Gastrocnemius medialis (tissue), 4 donors: ENCODE measurements at regions not wholly inside any gene's neighbourhood (a gene's known extent, or its start where the extent isn't known, plus 50 kb on each side); places are given as distances from the start of the nearest gene placed in this dataset.

Source experiments
- ATAC-seq, 2 donors: fragments of 150-250 bp; one replicate each; pipeline ENCODE4 v1.9.1; 2016
- DNase-seq, 2 donors: peaks; one replicate each; pipeline ENCODE4 v3.0.0-alpha.2; 2019
- H3K27ac ChIP-seq, 4 donors: fragments of 200-600 bp; sonication (generic); 1 replicate in 1 of 4; 2 replicates in 3 of 4; pipeline ENCODE4 v1.5.1; 2016 to 2018; ENCODE audit warnings: mild to moderate bottlenecking in 2 of 4, moderate library complexity in 1 of 4
- H3K27me3 ChIP-seq, 3 donors: fragments of 200-600 bp; sonication (generic) in 2 of 3; 1 replicate in 1 of 3; 2 replicates in 2 of 3; pipeline versions ENCODE4 v1.5.1 to v1.6.0; 2016 to 2019; ENCODE audit warnings: mild to moderate bottlenecking in 1 of 3, moderate library complexity in 1 of 3
- H3K36me3 ChIP-seq, 2 donors: fragments of 200-600 bp; sonication (generic) in 1 of 2; one replicate each; pipeline ENCODE4 v1.5.1; 2017 to 2018
- H3K4me1 ChIP-seq, 2 donors: fragments of 200-600 bp; sonication (generic) in 1 of 2; one replicate each; pipeline ENCODE4 v1.5.1; 2016 to 2017; ENCODE audit warnings: mild to moderate bottlenecking in 2 of 2
- H3K4me3 ChIP-seq, 4 donors: fragments of 200-600 bp; sonication (generic) in 3 of 4; 1 replicate in 1 of 4; 2 replicates in 3 of 4; pipeline ENCODE4 v1.5.1; 2016 to 2019; ENCODE audit warnings: mild to moderate bottlenecking in 2 of 4
- H3K9me3 ChIP-seq, 3 donors: fragments of 200-600 bp; sonication (generic) in 2 of 3; 1 replicate in 1 of 3; 2 replicates in 2 of 3; pipeline ENCODE4 v1.5.1; 2016 to 2019
- POLR2A ChIP-seq, 2 donors: fragments of 450-650 bp; IDR thresholded peaks; one replicate each; pipeline ENCODE4 v1.6.1; 2017; ENCODE audit warnings: antibody characterized with exemption in 2 of 2, mild to moderate bottlenecking in 2 of 2, moderate library complexity in 2 of 2
- in situ Hi-C, 4 donors: fragments of 200-750 bp; cut with MboI; loops; one replicate each; pipeline versions ENCODE4 v1.15.0 to v1.8.0; 2017; ENCODE audit warnings: low sequenced_read_pairs in 4 of 4
- intact Hi-C: fragments of 100-400 bp; cut with DNase I; formaldehyde crosslinking; loops from one replicate; pipeline ENCODE4 v1.15.1; 2023; ENCODE audit warnings: low total_unique reads
- TF ChIP-seq, protein P1 (sequence below), 5 experiments: fragments of 450-650 bp in 3 of 5; fragments of 200-600 bp in 2 of 5; sonication (generic) in 2 of 5; IDR thresholded peaks in 4 of 5; conservative IDR thresholded peaks in 1 of 5; 1 replicate in 4 of 5; 2 replicates in 1 of 5; pipeline ENCODE4 v1.5.1; 2016 to 2019; ENCODE audit warnings: antibody characterized with exemption in 5 of 5, mild to moderate bottlenecking in 3 of 5, moderate library complexity in 3 of 5

- Histone ChIP-seq H3K4me1 (no peaks in the 10 kb centered on the region), H3K27ac (no peak overlapping the region), H3K4me3 (no peak overlapping the region), H3K27me3 (no peaks in the 10 kb centered on the region), H3K36me3 (no peaks in the 10 kb centered on the region), H3K9me3 (no peaks in the 10 kb centered on the region)
- TF ChIP-seq, protein P1, sequence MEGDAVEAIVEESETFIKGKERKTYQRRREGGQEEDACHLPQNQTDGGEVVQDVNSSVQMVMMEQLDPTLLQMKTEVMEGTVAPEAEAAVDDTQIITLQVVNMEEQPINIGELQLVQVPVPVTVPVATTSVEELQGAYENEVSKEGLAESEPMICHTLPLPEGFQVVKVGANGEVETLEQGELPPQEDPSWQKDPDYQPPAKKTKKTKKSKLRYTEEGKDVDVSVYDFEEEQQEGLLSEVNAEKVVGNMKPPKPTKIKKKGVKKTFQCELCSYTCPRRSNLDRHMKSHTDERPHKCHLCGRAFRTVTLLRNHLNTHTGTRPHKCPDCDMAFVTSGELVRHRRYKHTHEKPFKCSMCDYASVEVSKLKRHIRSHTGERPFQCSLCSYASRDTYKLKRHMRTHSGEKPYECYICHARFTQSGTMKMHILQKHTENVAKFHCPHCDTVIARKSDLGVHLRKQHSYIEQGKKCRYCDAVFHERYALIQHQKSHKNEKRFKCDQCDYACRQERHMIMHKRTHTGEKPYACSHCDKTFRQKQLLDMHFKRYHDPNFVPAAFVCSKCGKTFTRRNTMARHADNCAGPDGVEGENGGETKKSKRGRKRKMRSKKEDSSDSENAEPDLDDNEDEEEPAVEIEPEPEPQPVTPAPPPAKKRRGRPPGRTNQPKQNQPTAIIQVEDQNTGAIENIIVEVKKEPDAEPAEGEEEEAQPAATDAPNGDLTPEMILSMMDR (IDR thresholded peaks at IDR 0.05 in 4 of 5, conservative IDR thresholded peaks at IDR 0.05 in 1 of 5) = no peak
- TF ChIP-seq POLR2A (IDR thresholded peaks at IDR 0.05) = no peak
- ATAC-seq (no peak), DNase-seq (no peak)
- in situ Hi-C loops = no loop called here
- intact Hi-C loops = no loop called here
Observed at GRCh38 chr15:25618161-25618560, 179.3 kb upstream of the UBE3A start.

- H3K9me3 ChIP-seq = no peaks in the 10 kb centered on the region
- no peak for TF ChIP-seq POLR2A (IDR thresholded peaks at IDR 0.05)
- TF ChIP-seq, protein P1 (IDR thresholded peaks at IDR 0.05 in 4 of 5, conservative IDR thresholded peaks at IDR 0.05 in 1 of 5) = no peak
- intact Hi-C loops = no loop called here
- ATAC-seq (no peak), DNase-seq (no peak)
- H3K36me3 ChIP-seq = no peaks in the 10 kb centered on the region
- no peak overlapping the region for H3K4me3 ChIP-seq
- no peak overlapping the region for H3K27ac ChIP-seq
- no peaks in the 10 kb centered on the region for H3K27me3 ChIP-seq
- H3K4me1 ChIP-seq = no peaks in the 10 kb centered on the region
- in situ Hi-C loops = no loop called here
Observed at GRCh38 chr15:25616471-25616870, 177.6 kb upstream of the UBE3A start.

DNA sequence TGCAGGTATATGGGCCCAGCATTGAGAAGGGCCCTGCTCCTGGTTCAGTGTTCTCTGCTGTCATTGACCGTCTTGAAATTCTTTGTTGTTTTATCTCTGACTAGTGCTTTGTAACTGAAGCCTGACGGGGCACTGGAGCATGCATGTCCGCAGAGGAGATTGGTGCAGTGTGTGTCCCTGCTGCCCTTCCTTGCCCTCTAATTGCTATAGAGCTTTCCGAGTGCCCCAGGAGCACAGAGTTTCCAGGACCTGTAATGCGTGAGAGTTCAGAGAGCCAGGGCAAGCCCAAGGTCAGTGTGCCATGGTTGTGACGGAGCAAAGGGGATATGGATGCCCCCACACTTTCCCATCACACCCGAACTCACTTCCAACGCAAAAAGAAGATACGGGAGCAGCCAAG, 174.3 kb upstream of the UBE3A start:
- Histone ChIP-seq H3K4me1 (no peaks in the 10 kb centered on the region), H3K27ac (no peak overlapping the region), H3K27me3 (no peaks in the 10 kb centered on the region), H3K9me3 (no peaks in the 10 kb centered on the region), H3K4me3 (no peak overlapping the region), H3K36me3 (no peaks in the 10 kb centered on the region)
- ATAC-seq (no peak), DNase-seq (no peak)
- TF ChIP-seq, protein P1 (IDR thresholded peaks at IDR 0.05 in 4 of 5, conservative IDR thresholded peaks at IDR 0.05 in 1 of 5) = no peak
- no peak for TF ChIP-seq POLR2A (IDR thresholded peaks at IDR 0.05)
- intact Hi-C loops (no loop called here), in situ Hi-C loops (no loop called here)

DNA sequence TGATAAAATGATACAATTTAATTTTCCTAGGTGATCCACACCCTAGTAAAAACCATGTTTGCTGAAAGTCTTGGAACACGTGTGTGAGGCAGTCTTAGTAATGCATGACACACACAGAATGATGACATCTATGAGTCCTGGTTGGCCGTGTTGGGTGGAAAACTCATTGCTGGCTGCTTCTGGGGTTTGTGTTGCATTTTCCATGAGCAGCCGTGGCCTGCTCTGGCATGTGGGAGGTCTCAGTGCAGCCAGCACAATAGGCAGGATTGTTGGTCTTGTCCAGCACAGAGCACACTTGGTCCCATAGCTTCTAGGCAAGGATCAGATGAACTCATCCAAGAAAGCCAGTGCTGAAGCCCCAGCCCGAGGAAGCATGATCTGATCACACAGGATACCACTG, 172.8 kb upstream of the UBE3A start:
- no peak overlapping the region for H3K27ac ChIP-seq
- no peak overlapping the region for H3K4me3 ChIP-seq
- DNase-seq = no peak
- no peaks in the 10 kb centered on the region for H3K4me1 ChIP-seq
- no peaks in the 10 kb centered on the region for H3K9me3 ChIP-seq
- no peaks in the 10 kb centered on the region for H3K36me3 ChIP-seq
- TF ChIP-seq, protein P1 (IDR thresholded peaks at IDR 0.05 in 4 of 5, conservative IDR thresholded peaks at IDR 0.05 in 1 of 5) = no peak
- no peak for TF ChIP-seq POLR2A (IDR thresholded peaks at IDR 0.05)
- in situ Hi-C loops = no loop called here
- no peaks in the 10 kb centered on the region for H3K27me3 ChIP-seq
- no peak for ATAC-seq
- intact Hi-C loops = no loop called here

DNA sequence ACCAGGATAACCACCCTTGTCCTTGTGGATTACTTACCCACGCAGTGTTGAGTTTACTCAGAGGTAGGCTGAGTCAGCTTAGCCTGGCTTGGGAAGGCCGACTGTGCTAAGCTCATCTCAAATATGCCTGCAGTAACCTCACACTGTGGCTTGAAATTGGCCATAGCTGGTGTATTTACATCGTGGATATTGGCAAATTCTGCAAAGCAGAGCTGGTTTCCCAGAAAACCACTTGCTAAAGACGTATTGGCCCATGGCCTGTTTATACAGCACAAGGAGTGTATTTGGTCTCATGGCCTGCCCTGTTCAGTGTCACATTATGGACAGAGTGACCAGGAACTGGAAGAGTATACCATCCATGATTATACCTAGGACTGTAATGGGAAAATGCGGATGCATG, 170.5 kb upstream of the UBE3A start:
- ATAC-seq = no peak
- Histone ChIP-seq H3K27me3 (no peaks in the 10 kb centered on the region), H3K36me3 (no peaks in the 10 kb centered on the region), H3K9me3 (no peaks in the 10 kb centered on the region), H3K27ac (no peak overlapping the region), H3K4me3 (no peak overlapping the region), H3K4me1 (no peaks in the 10 kb centered on the region)
- TF ChIP-seq, protein P1 (IDR thresholded peaks at IDR 0.05 in 4 of 5, conservative IDR thresholded peaks at IDR 0.05 in 1 of 5) = no peak
- TF ChIP-seq POLR2A (IDR thresholded peaks at IDR 0.05) = no peak
- intact Hi-C loops (no loop called here), in situ Hi-C loops (no loop called here)
- no peak for DNase-seq
